GM21737 (cell line): ENCODE measurements at regions not wholly inside any gene's neighbourhood (a gene's known extent, or its start where the extent isn't known, plus 50 kb on each side); places are given as distances from the start of the nearest gene placed in this dataset.

Experiments
- ATAC-seq: cut with Tn5 transposase; IDR thresholded peaks from one replicate; pipeline ENCODE4 v1.9.1; 2021; ENCODE audit warnings: mild to moderate bottlenecking, moderate library complexity; ENCODE audit not compliant: unreplicated experiment

DNA sequence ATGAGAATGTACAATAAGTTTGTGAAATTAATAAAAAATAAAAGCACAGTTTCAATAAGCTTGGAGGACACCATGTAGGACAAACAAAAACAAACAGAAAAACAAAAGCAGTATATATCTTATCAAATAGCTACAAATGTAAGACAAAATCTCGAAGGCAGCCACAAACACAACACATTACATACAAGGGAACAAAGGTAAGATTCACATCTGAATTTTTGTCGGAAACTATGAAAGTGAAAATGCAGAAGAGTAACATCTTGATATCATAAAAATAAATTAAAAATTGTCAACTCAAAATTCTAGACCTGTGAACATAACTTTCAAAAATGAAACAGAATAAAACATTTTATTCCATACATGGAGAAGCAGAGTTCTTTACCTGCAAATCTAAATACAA lies 1049.5 kb upstream of the ADGRL2 start:
- ATAC-seq, result no peak

DNA sequence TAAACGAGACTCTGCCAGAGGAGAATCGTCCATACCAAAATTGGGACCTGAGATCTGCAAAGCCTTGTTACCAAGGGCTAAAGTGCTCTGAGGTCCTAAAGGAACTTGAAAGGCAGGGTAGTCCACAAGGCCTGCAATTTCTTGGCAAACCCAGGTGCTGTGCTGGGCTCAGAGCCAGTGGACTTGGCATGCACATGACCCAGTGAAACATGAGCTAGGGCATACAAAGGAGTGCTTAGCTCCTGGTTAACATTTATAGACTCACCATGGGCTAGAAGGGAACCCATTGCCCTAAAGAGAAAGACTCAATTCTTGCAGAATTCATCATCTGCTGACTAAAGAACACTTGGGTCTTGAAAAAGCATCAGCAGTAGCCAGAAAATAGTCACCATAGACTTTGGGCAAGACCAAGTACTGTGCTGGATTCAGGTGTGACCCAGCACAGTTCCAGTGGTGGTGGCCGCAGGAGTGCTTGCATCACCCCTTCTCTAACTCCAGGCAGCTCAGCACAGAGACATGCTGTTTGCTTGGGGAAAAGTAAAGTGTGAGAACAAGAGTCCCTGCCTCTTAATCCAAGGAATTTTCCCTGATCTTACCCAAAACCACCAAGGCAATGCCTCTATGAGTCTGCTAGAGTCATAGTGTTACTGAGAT lies 1069.4 kb upstream of the ADGRL2 start:
- ATAC-seq, result no peak

- ATAC-seq, result no peak
These were observed 1078.1 kb upstream of the ADGRL2 start for GRCh38 chr1:80722611-80723010.

DNA sequence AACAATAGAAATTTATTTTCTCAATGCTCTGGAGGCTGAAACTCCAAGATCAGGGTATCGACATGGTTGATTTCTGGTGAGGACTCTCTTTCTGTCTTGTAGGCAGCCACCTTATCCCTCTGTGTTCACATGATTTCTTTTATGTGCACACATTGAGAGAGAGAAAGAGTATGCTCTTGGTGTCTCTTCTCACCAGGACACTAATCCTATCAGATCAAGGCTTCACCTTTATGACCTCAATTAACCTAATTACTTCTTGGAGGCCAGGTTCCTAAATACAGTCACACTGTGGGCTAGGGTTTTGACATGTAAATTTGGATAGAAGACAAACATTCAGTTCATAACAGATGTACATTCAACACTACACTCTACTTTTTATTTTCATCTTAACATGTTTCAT lies 1094.2 kb upstream of the ADGRL2 start:
- no peak for ATAC-seq

DNA sequence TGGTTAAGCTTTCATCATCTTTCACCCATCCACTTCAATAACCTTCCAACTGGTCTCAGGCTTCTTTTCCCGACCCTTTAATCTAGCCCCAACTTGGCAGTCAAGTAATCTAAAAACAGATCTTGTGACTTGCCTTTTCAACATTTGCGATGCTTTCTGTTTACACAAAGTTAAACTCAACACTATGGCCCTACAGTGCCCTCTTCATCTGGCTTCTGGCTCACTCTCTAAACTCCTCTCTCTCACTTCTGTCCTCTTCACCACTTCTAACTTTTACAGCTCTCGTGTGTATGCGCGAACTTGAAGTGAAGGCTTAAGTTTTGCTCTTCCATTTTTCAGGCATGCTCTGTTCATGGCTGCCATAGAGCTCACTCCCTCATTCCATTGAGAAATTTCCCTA lies 1122.3 kb upstream of the ADGRL2 start:
- no peak for ATAC-seq

DNA sequence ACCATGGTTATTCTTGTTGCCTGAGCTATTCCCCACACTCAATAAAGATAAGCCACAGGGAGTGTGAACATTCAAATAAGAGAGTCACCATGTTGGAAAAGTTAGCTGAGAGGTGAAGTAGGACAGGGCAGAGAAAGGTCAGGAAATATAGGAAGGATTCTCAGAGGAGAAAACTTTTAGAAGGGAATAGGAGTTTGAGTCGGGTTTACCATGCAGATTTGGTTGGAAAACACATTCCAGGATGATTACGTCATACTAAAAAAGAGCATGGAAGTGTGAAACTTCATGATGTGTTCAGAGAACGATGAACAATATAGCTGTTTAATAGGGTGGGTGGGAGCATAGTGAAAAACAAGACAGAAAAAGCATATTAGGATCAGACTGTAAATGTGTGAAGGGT lies 1125.3 kb upstream of the ADGRL2 start:
- ATAC-seq, result no peak

DNA sequence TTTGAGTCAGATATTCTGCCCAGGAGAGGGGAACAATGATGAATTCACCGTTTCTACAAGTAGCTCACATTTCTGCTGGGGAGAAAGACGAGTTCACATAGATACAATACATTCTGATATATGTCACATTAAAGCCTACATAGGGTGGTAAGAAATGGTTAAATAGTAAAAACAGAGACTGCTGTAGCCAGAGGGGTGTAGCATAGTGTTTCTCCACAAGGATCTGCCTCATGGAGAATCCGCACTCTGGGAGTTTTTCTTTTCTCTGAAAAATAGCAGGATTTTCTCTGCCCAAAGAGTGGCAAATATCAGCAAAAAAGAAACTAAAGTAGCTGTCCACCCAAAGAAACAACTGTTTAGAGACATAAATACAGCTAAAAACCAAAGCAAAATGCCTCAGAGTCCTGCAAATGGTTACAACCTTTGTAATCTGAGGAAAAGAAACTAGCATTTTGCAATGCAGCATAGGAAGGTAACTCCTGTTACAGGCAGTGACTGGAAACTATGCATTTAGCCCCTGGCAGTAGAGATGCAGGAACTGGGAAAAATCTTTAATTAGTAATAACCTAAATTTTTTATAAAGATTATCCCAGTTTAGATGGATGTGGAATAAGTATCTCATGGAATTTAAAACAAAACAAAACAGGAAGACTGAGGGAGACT lies 1126.7 kb upstream of the ADGRL2 start:
- ATAC-seq, result no peak

DNA sequence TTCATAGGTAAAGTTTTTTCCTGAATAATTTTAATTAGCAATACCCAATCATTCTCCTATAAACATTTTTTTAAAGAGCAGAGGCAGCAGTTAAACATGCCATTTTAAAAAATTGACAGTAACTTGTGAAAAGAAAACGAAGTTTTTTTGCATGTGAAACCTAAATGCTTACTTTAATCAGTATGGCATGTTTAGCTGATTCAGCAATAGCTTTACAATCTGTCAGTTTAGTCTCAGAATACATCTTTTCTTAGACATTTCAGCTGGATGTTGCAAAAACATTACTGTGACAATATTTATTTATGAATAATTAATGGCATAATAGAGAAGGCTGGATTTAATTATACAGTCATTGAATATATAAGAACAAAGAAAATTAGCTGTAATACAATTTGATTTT lies 1132.4 kb upstream of the ADGRL2 start:
- no peak for ATAC-seq

- ATAC-seq, result no peak
These were observed 1134.7 kb upstream of the ADGRL2 start for GRCh38 chr1:80666073-80666472.

- no peak for ATAC-seq
These were observed 1141.6 kb upstream of the ADGRL2 start for GRCh38 chr1:80659161-80659560.

DNA sequence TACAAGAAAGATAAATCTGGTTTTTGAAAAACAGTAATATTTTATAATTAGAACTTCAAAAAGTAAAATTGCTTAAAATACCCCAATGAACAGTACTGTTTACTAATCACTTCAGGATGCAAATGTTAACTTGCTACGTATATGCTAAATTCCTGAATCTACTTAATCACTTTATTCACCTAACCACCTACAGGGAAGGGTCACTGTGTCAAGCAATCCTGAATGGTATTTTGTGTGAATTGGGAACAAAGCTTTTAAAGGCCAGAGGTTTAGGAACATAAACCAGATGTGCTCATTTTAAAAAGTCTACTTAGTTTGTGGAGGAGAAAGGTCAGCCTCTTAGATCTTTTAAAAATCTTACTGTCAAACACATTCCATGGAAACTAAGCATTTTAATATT lies 1143.0 kb upstream of the ADGRL2 start:
- ATAC-seq, result no peak

GRCh38 chr1:80657044-80657643 lies 1143.6 kb upstream of the ADGRL2 start:
- no peak for ATAC-seq

GRCh38 chr1:80656641-80657040 lies 1144.1 kb upstream of the ADGRL2 start:
- no peak for ATAC-seq

DNA sequence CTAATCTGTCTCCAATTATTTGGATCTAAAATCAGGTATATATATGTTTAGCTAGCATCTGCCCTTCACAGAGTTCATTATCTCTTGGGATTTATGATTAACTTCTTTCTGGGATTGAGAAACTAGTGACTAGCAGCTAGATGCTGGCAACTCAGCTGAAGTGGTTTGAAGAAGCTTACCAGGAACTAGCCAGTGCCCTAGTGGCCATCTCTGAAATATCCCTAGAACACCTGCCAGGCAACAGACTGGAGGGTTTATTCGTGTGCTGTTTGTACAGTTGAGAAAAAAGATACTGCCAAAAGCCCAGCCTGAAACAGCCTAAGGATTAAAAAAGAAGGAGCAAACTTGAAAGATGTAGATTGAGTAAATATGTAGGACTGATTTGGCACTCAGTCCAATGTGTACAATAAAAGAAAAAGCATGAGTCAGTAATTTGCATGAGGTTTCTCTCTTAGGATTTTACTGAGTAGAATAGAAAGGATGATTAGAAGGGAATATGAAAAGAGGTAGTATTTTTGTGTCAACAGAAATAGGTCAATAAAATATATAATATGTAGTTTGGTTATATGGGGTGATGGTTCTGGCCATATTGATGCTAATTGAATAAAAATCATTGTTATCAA lies 1144.6 kb upstream of the ADGRL2 start:
- peak; percentile 81 for ATAC-seq

DNA sequence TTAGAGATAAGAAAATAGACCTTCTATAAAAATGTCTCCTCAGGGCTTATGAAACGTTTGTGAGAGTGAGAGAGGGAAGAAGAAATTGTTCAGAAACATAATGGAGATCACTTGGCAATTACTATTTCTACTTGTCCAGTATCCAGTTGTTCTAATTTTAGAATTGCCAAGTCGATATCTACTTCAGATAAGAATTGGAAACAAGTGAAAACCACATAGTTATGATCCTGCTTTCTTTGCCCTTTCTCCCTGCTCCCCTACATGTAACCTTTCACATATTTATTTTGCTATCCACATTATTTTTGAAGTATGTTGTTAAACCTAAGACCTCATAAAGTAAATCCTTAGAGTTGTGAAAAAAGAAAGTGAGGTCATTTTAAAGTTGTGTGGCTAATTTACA lies 1154.7 kb upstream of the ADGRL2 start:
- ATAC-seq, result no peak

- ATAC-seq, result no peak
These were observed 1155.1 kb upstream of the ADGRL2 start for GRCh38 chr1:80645621-80646020.

GRCh38 chr1:80640978-80641377 lies 1159.8 kb upstream of the ADGRL2 start:
- peak; percentile 49 for ATAC-seq

DNA sequence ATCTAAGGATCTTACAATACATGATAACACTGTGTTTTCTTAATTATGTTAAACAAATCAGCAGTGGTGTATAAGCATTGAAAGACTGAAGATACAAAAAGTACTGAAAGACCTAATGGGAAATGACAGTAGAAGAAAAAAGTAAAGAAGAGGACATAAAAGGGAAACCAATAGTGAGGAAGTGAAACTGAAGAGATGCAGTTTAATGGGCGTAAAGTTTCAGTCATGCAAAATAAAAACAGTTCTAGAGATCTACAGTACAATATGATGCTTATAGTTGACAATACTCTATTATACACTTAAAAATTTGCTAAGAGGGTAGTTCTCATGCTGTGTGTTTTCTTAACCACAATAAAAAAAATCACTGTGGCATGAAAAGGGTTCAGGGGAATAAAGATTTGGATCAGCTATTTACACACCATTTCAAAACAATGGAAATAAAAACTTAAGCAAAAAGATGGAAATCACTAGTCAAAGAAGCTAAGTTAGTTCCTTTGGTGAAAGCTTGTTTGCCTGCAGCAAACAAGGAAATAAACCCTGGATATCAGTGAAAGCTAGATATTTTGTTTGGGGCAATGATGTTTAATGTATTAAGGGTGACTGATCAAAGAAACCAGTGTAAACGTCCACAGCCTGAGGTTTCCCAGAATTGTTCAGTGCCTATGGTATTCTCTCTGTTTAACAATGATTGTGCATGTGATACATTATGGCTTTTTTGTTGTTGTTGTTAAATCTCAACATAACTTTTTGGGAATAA lies 1160.8 kb upstream of the ADGRL2 start:
- ATAC-seq, result peak; percentile 97

GRCh38 chr1:80633947-80634706 lies 1166.6 kb upstream of the ADGRL2 start:
- no peak for ATAC-seq

- ATAC-seq, result no peak
These were observed 1168.5 kb upstream of the ADGRL2 start for GRCh38 chr1:80632284-80632683.
